SU-DHL-6 (cell line): ENCODE measurements at regions not wholly inside any gene's neighbourhood (a gene's known extent, or its start where the extent isn't known, plus 50 kb on each side); places are given as distances from the start of the nearest gene placed in this dataset.

Experiments used
- H2AFZ ChIP-seq: fragments of 200-600 bp; sonication (generic); 2 replicates; pipeline ENCODE4 v1.6.1; 2014; ENCODE audit warnings: low read depth, mild to moderate bottlenecking, moderate library complexity, mixed read lengths, antibody characterized with exemption, low read length; ENCODE audit not compliant: severe bottlenecking
- H3F3A ChIP-seq: fragments of 200-600 bp; shearing (Covaris generic); 2 replicates; pipeline ENCODE4 v1.6.0; 2016; ENCODE audit warnings: antibody characterized with exemption, mild to moderate bottlenecking; ENCODE audit not compliant: insufficient read depth
- H3K27ac ChIP-seq: fragments of 200-600 bp; sonication (generic); 2 replicates; pipeline ENCODE4 v1.5.1; 2016; ENCODE audit warnings: low read depth, mild to moderate bottlenecking, low read length, moderate library complexity, mixed read lengths
- H3K27me3 ChIP-seq: fragments of 200-600 bp; sonication (generic), shearing (Covaris generic); 2 replicates; pipeline ENCODE4 v1.6.0; 2014; ENCODE audit warnings: mild to moderate bottlenecking, low read length
- H3K36me3 ChIP-seq: fragments of 200-600 bp; sonication (generic); 2 replicates; pipeline ENCODE4 v1.6.1; 2014; ENCODE audit warnings: mild to moderate bottlenecking, low read length, mixed read lengths
- H3K4me2 ChIP-seq: fragments of 300-600, 200-600 bp; shearing (Covaris generic), sonication (generic); 2 replicates; pipeline ENCODE4 v1.6.0; 2014; ENCODE audit warnings: low read length, low read depth, mild to moderate bottlenecking; ENCODE audit not compliant: poor library complexity, severe bottlenecking
- H3K4me3 ChIP-seq: fragments of 200-600 bp; sonication (generic); 2 replicates; pipeline ENCODE4 v1.5.1; 2014; ENCODE audit warnings: antibody characterized with exemption, low read length, mild to moderate bottlenecking, mixed read lengths; ENCODE audit not compliant: insufficient read depth, poor library complexity, severe bottlenecking
- H3K79me2 ChIP-seq: fragments of 200-600 bp; sonication (generic); 2 replicates; pipeline ENCODE4 v1.6.1; 2014; ENCODE audit warnings: mild to moderate bottlenecking, low read length, moderate library complexity; ENCODE audit not compliant: insufficient read depth
- H3K9ac ChIP-seq: fragments of 200-600 bp; sonication (generic); 2 replicates; pipeline ENCODE4 v1.7.0; 2014; ENCODE audit warnings: mild to moderate bottlenecking, low read length
- H3K9me2 ChIP-seq: fragments of 200-600 bp; sonication (generic); replicated peaks from 2 replicates; pipeline ENCODE4 v1.6.1; 2014; ENCODE audit warnings: low read length; ENCODE audit not compliant: insufficient read depth
- H3K9me3 ChIP-seq: fragments of 200-600 bp; sonication (generic); 2 replicates; pipeline ENCODE4 v1.6.1; 2014; ENCODE audit warnings: low read length, mixed read lengths; ENCODE audit not compliant: insufficient read depth
- H4K20me1 ChIP-seq: fragments of 200-600 bp; sonication (generic); 2 replicates; pipeline ENCODE4 v1.6.1; 2014; ENCODE audit warnings: low read depth, mild to moderate bottlenecking, antibody characterized with exemption, low read length, moderate library complexity, mixed read lengths
- EZH2phosphoT487 ChIP-seq: fragments of 200-600 bp; sonication (generic), shearing (Covaris generic); conservative IDR thresholded peaks from 2 replicates; pipeline ENCODE4 v1.6.1; 2018; ENCODE audit warnings: mild to moderate bottlenecking, antibody characterized with exemption, low read length, moderate library complexity, mixed read lengths
- TF ChIP-seq, protein P1 (sequence below): fragments of 200-600 bp; sonication (generic); IDR thresholded peaks from one replicate; pipeline ENCODE4 v1.5.1; 2017; ENCODE audit warnings: antibody characterized with exemption, mild to moderate bottlenecking, low read length, moderate library complexity; ENCODE audit not compliant: insufficient read depth, poor library complexity, severe bottlenecking

DNA sequence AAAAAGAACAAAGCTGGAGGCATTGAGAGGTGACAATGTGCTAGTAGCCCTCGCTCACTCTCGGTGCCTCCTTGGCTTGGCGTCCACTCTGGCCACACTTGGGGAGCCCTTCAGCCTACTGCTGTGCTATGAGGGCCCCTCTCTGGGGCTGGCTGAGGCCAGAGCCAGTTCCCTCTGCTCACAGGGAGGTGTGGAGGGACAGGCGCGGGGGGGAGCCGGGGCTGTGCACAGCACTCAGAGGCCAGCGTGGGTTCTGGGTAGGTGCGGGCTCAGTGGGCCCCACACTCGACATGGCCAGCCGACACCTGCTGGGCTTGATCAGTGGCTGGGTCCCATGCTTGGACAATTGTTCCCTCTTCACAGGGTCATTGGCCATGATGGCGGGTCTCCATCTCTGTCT is 202.5 kb upstream of the GRAMD2B start:
- Histone ChIP-seq H3K27ac (no peak overlapping the region), H3K9me3 (no peaks in the 10 kb centered on the region), H3K4me3 (no peak overlapping the region), H3K27me3 (no peaks in the 10 kb centered on the region), H3K79me2 (no peaks in the 10 kb centered on the region), H3K9ac (no peak overlapping the region), H3K9me2 (no peaks in the 10 kb centered on the region), H4K20me1 (no peaks in the 10 kb centered on the region), H3F3A (no peaks in the 10 kb centered on the region), H3K36me3 (no peaks in the 10 kb centered on the region), H3K4me2 (no peak overlapping the region), H2AFZ (no peak overlapping the region)
- no peak for TF ChIP-seq EZH2phosphoT487
- TF ChIP-seq, protein P1, sequence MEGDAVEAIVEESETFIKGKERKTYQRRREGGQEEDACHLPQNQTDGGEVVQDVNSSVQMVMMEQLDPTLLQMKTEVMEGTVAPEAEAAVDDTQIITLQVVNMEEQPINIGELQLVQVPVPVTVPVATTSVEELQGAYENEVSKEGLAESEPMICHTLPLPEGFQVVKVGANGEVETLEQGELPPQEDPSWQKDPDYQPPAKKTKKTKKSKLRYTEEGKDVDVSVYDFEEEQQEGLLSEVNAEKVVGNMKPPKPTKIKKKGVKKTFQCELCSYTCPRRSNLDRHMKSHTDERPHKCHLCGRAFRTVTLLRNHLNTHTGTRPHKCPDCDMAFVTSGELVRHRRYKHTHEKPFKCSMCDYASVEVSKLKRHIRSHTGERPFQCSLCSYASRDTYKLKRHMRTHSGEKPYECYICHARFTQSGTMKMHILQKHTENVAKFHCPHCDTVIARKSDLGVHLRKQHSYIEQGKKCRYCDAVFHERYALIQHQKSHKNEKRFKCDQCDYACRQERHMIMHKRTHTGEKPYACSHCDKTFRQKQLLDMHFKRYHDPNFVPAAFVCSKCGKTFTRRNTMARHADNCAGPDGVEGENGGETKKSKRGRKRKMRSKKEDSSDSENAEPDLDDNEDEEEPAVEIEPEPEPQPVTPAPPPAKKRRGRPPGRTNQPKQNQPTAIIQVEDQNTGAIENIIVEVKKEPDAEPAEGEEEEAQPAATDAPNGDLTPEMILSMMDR, result no peak

GRCh38 chr5:126228934-126229333 is 194.3 kb upstream of the GRAMD2B start:
- Histone ChIP-seq H2AFZ (no peak overlapping the region), H3K4me3 (no peak overlapping the region), H3K9ac (no peak overlapping the region), H3K4me2 (no peak overlapping the region), H3K36me3 (no peaks in the 10 kb centered on the region), H3K27ac (no peak overlapping the region), H3K9me3 (no peaks in the 10 kb centered on the region), H3K9me2 (no peaks in the 10 kb centered on the region), H4K20me1 (no peaks in the 10 kb centered on the region), H3K79me2 (no peaks in the 10 kb centered on the region), H3K27me3 (no peaks in the 10 kb centered on the region), H3F3A (no peaks in the 10 kb centered on the region)
- TF ChIP-seq, protein P1, result no peak
- TF ChIP-seq EZH2phosphoT487, result no peak

- Histone ChIP-seq H3K79me2 (no peaks in the 10 kb centered on the region), H3K27ac (no peak overlapping the region), H4K20me1 (no peaks in the 10 kb centered on the region), H3K36me3 (no peaks in the 10 kb centered on the region), H3F3A (no peaks in the 10 kb centered on the region), H2AFZ (no peak overlapping the region), H3K9me3 (no peaks in the 10 kb centered on the region), H3K9ac (no peak overlapping the region), H3K4me2 (no peak overlapping the region), H3K4me3 (no peak overlapping the region), H3K9me2 (no peaks in the 10 kb centered on the region), H3K27me3 (no peaks in the 10 kb centered on the region)
- TF ChIP-seq EZH2phosphoT487, result no peak
- TF ChIP-seq, protein P1, result no peak
Measured at GRCh38 chr5:126233256-126233655, 190.0 kb upstream of the GRAMD2B start.
